Sigmoid colon (tissue), 6 donors: ENCODE measurements at regions not wholly inside any gene's neighbourhood (a gene's known extent, or its start where the extent isn't known, plus 50 kb on each side); places are given as distances from the start of the nearest gene placed in this dataset.
"Not testable (repeated sequence)": the region's sequence is repeated elsewhere in the genome, so short reads cannot be mapped to it uniquely, and the experiment has no call there.

Source experiments
- DNase-seq: peaks from one replicate; pipeline ENCODE4 v3.0.0-alpha.2; 2019
- H3K27ac ChIP-seq, 4 donors: fragments of 200-600 bp; sonication (generic); one replicate each; pipeline ENCODE4 v1.5.1; 2016 to 2019; ENCODE audit warnings: mild to moderate bottlenecking in 1 of 4
- H3K27me3 ChIP-seq, 3 donors: fragments of 200-600 bp; sonication (generic); one replicate each; pipeline ENCODE4 v1.5.1; 2019; ENCODE audit warnings: mild to moderate bottlenecking in 1 of 3
- H3K36me3 ChIP-seq, 4 donors: fragments of 200-600 bp; sonication (generic); one replicate each; pipeline ENCODE4 v1.5.1; 2016 to 2019
- H3K4me1 ChIP-seq, 4 donors: fragments of 200-600 bp; sonication (generic); one replicate each; pipeline ENCODE4 v1.5.1; 2017 to 2019
- H3K4me3 ChIP-seq, 4 donors: fragments of 200-600 bp; sonication (generic); one replicate each; pipeline ENCODE4 v1.5.1; 2017 to 2019; ENCODE audit warnings: mild to moderate bottlenecking in 2 of 4, moderate library complexity in 1 of 4
- H3K9me3 ChIP-seq, 4 donors: fragments of 200-600 bp in 3 of 4; sonication (generic) in 3 of 4; one replicate each; pipeline versions ENCODE4 v1.5.1 to v1.6.1; 2013 to 2019
- EP300 ChIP-seq, 4 donors: sonication (generic); formaldehyde crosslinking; IDR thresholded peaks; one replicate each; pipeline ENCODE4 v1.6.1; 2017; ENCODE audit warnings: antibody characterized with exemption in 4 of 4
- POLR2A ChIP-seq, 2 donors: fragments of 450-650 bp; IDR thresholded peaks; one replicate each; pipeline ENCODE4 v1.6.1; 2016; ENCODE audit warnings: antibody characterized with exemption in 2 of 2, mild to moderate bottlenecking in 2 of 2, moderate library complexity in 2 of 2
- POLR2AphosphoS5 ChIP-seq, 4 donors: sonication (generic); formaldehyde crosslinking; IDR thresholded peaks; one replicate each; pipeline ENCODE4 v1.6.1; 2017; ENCODE audit warnings: antibody characterized with exemption in 4 of 4
- WGBS, 2 donors: extraction: QIAGEN DNeasy Blood & Tissue Kit; methylation state at CpG; one replicate each; pipeline ENCODE4 v1.1.7; 2013; 5-methylcytosine and 5-hydroxymethylcytosine counted together
- intact Hi-C: fragments of 100-400 bp; cut with DNase I; formaldehyde crosslinking; loops from one replicate; pipeline ENCODE4 v1.15.1; 2023
- TF ChIP-seq, protein P1 (sequence below), 4 experiments: fragments of 450-650 bp in 3 of 4; fragments of 200-600 bp in 1 of 4; IDR thresholded peaks; one replicate each; pipeline ENCODE4 v1.5.1; 2016 to 2019; ENCODE audit warnings: antibody characterized with exemption in 4 of 4, mild to moderate bottlenecking in 3 of 4, moderate library complexity in 2 of 4
- donor health status: healthy with polysubstance abuse.
- donor health status: healthy.

GRCh38 chr5:18466731-18467130 lies 832.5 kb downstream of the TAF11L14 start:
- intact Hi-C loops: loop anchor here (10.0 kb wide), 1 partner anchor 228 kb away; no protein-coding TSS in a partner anchor
- H3K27ac ChIP-seq: no peak overlapping the region

GRCh38 chr5:18471791-18472190 lies 837.5 kb downstream of the TAF11L14 start:
- 91 to 93% methylated on average over 15 of the region's 15 CpGs for WGBS, 2 donors
- H3K9me3 ChIP-seq, H3K4me1 ChIP-seq, H3K4me3 ChIP-seq, H3K27ac ChIP-seq, intact Hi-C loops, H3K36me3 ChIP-seq, H3K27me3 ChIP-seq, DNase-seq: not testable (repeated sequence)

More at GRCh38 chr5:18466731-18467130, 832.5 kb downstream of the TAF11L14 start:
- TF ChIP-seq EP300 (IDR thresholded peaks at IDR 0.05): no peak
- no peak for TF ChIP-seq POLR2A (IDR thresholded peaks at IDR 0.05)
- TF ChIP-seq POLR2AphosphoS5 (IDR thresholded peaks at IDR 0.05): no peak
- TF ChIP-seq, protein P1, sequence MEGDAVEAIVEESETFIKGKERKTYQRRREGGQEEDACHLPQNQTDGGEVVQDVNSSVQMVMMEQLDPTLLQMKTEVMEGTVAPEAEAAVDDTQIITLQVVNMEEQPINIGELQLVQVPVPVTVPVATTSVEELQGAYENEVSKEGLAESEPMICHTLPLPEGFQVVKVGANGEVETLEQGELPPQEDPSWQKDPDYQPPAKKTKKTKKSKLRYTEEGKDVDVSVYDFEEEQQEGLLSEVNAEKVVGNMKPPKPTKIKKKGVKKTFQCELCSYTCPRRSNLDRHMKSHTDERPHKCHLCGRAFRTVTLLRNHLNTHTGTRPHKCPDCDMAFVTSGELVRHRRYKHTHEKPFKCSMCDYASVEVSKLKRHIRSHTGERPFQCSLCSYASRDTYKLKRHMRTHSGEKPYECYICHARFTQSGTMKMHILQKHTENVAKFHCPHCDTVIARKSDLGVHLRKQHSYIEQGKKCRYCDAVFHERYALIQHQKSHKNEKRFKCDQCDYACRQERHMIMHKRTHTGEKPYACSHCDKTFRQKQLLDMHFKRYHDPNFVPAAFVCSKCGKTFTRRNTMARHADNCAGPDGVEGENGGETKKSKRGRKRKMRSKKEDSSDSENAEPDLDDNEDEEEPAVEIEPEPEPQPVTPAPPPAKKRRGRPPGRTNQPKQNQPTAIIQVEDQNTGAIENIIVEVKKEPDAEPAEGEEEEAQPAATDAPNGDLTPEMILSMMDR (IDR thresholded peaks at IDR 0.05): no peak
- Histone ChIP-seq H3K27me3 (no peaks in the 10 kb centered on the region), H3K9me3 (no peaks in the 10 kb centered on the region), H3K4me3 (no peak overlapping the region), H3K36me3 (no peaks in the 10 kb centered on the region), H3K4me1 (no peaks in the 10 kb centered on the region)
- DNase-seq: no peak
- 34 to 66% methylated on average over 1 of the region's 1 CpG for WGBS, 2 donors

DNA sequence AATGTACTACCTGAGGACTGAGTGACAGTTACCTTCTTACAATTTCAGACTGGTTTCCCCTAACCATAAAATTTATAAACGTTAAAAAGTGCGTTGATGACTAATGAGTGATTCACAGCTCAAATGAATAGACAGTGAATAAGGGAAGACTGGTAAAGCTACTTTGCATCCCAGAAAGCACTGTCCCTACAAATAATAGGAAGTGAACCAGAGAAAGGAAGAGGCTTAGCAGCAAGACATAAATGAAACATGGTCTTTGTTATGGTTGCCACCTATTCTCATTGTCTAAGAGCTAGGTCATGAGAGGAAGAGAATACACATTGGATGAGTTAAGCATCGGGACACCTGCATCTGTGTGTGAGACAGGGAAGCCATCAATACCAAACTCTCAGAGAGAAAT lies 849.2 kb downstream of the TAF11L14 start:
- H3K27me3 ChIP-seq: no peaks in the 10 kb centered on the region
- intact Hi-C loops: no loop called here
- no peaks in the 10 kb centered on the region for H3K9me3 ChIP-seq
- DNase-seq: no peak
- TF ChIP-seq POLR2A (IDR thresholded peaks at IDR 0.05): no peak
- TF ChIP-seq, protein P1 (IDR thresholded peaks at IDR 0.05): no peak
- TF ChIP-seq POLR2AphosphoS5 (IDR thresholded peaks at IDR 0.05): no peak
- TF ChIP-seq EP300 (IDR thresholded peaks at IDR 0.05): no peak
- H3K4me3 ChIP-seq: no peak overlapping the region
- H3K4me1 ChIP-seq: no peaks in the 10 kb centered on the region
- no peak overlapping the region for H3K27ac ChIP-seq
- 39 to 50% methylated on average over 3 of the region's 3 CpGs for WGBS, 2 donors
- no peaks in the 10 kb centered on the region for H3K36me3 ChIP-seq

- intact Hi-C loops: no loop called here
Observed at GRCh38 chr5:18487928-18488480, 853.7 kb downstream of the TAF11L14 start.

GRCh38 chr5:18489703-18490102 lies 855.4 kb downstream of the TAF11L14 start:
- Histone ChIP-seq H3K9me3 (no peaks in the 10 kb centered on the region), H3K27ac (no peak overlapping the region), H3K36me3 (no peaks in the 10 kb centered on the region), H3K27me3 (no peaks in the 10 kb centered on the region), H3K4me3 (no peak overlapping the region), H3K4me1 (no peaks in the 10 kb centered on the region)
- DNase-seq: no peak
- intact Hi-C loops: no loop called here
- TF ChIP-seq POLR2A (IDR thresholded peaks at IDR 0.05) (no peak), EP300 (IDR thresholded peaks at IDR 0.05) (no peak), POLR2AphosphoS5 (IDR thresholded peaks at IDR 0.05) (no peak)
- TF ChIP-seq, protein P1 (IDR thresholded peaks at IDR 0.05): no peak
- WGBS, 2 donors: 60 to 73% methylated on average over 1 of the region's 1 CpG

More at GRCh38 chr5:18487928-18488480, 853.7 kb downstream of the TAF11L14 start:
- Histone ChIP-seq H3K27me3 (no peaks in the 10 kb centered on the region), H3K9me3 (no peaks in the 10 kb centered on the region), H3K4me3 (no peak overlapping the region), H3K27ac (no peak overlapping the region), H3K36me3 (no peaks in the 10 kb centered on the region), H3K4me1 (no peaks in the 10 kb centered on the region)
- DNase-seq: no peak
- 20 to 57% methylated on average over 4 of the region's 4 CpGs for WGBS, 2 donors
- TF ChIP-seq EP300 (IDR thresholded peaks at IDR 0.05) (no peak), POLR2AphosphoS5 (IDR thresholded peaks at IDR 0.05) (no peak), POLR2A (IDR thresholded peaks at IDR 0.05) (no peak)
- TF ChIP-seq, protein P1 (IDR thresholded peaks at IDR 0.05): no peak
